Astrocyte (in vitro differentiated cells and primary cell): ENCODE measurements at regions not wholly inside any gene's neighbourhood (a gene's known extent, or its start where the extent isn't known, plus 50 kb on each side); places are given as distances from the start of the nearest gene placed in this dataset.

ENCODE experiments used
- CTCF ChIP-seq: IDR thresholded peaks from 2 replicates; pipeline ENCODE4 v1.5.1; 2011; ENCODE audit warnings: low read depth, mild to moderate bottlenecking, inconsistent platforms, low read length, moderate library complexity; ENCODE audit not compliant: insufficient read depth
- EZH2 ChIP-seq: IDR thresholded peaks from 2 replicates; pipeline ENCODE4 v1.6.1; 2012; ENCODE audit warnings: mild to moderate bottlenecking, low read length, inconsistent platforms; ENCODE audit not compliant: insufficient read depth

- TF ChIP-seq CTCF: no peak
- TF ChIP-seq EZH2: no peak
Observed at GRCh38 chr13:28606466-28606865, 52.5 kb upstream of the POMP start.
